Mesothelial cell of epicardium (in vitro differentiated cells): ENCODE measurements at regions not wholly inside any gene's neighbourhood (a gene's known extent, or its start where the extent isn't known, plus 50 kb on each side); places are given as distances from the start of the nearest gene placed in this dataset.

ENCODE experiments used
- DNase-seq, 2 experiments: peaks; one replicate each; pipeline ENCODE4 v3.0.0; 2021; ENCODE audit warnings: low spot score in 2 of 2; ENCODE audit not compliant: unreplicated experiment in 2 of 2
- H3K27ac Mint-ChIP-seq: 2 replicates; pipeline ENCODE4 v1.8.0; 2021; ENCODE audit warnings: mixed read lengths
- H3K27me3 Mint-ChIP-seq: 2 replicates; pipeline ENCODE4 v1.8.0; 2021; ENCODE audit warnings: low read depth, mixed read lengths
- H3K36me3 Mint-ChIP-seq: 2 replicates; pipeline ENCODE4 v1.8.0; 2021; ENCODE audit warnings: mixed read lengths
- H3K4me1 Mint-ChIP-seq: 2 replicates; pipeline ENCODE4 v1.8.0; 2021; ENCODE audit warnings: mixed read lengths
- H3K4me3 Mint-ChIP-seq: 2 replicates; pipeline ENCODE4 v1.8.0; 2021; ENCODE audit warnings: mild to moderate bottlenecking, moderate library complexity, mixed read lengths
- H3K9me3 Mint-ChIP-seq: 2 replicates; pipeline ENCODE4 v1.8.0; 2021; ENCODE audit warnings: mixed read lengths
- TF ChIP-seq, protein P1 (sequence below): fragments of 200-600 bp; sonication (generic); IDR thresholded peaks from one replicate; pipeline ENCODE4 v1.5.0; 2021; ENCODE audit warnings: antibody characterized with exemption; ENCODE audit not compliant: unreplicated experiment

DNA sequence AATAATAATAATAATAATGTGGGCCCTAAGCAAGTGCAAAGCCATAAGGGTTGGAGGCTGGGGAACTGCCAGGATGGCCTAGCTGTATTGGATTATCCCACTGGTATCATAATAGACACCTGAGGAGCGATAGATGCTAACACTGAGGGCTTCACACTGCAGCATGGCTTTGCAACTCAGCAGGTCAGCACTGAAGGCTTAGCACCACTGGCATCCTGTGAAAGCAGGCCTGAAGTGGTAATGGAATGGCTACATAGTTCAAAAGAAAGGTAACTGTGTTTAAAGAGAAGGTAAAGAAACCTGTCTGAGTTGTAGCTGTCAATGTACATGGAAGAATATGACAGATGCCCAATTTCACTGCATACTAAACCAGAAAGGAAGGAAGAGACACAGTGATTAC lies 359.0 kb downstream of the OSTF1 start:
- H3K36me3 Mint-ChIP-seq = no peaks in the 10 kb centered on the region
- DNase-seq = no peak
- peaks cover 38% of the 10 kb centered on the region for H3K4me1 Mint-ChIP-seq
- peaks cover 11% of the 10 kb centered on the region for H3K9me3 Mint-ChIP-seq
- H3K27ac Mint-ChIP-seq = no peak overlapping the region
- peaks cover 4% of the 10 kb centered on the region for H3K27me3 Mint-ChIP-seq
- H3K4me3 Mint-ChIP-seq = no peak overlapping the region
- TF ChIP-seq, protein P1, sequence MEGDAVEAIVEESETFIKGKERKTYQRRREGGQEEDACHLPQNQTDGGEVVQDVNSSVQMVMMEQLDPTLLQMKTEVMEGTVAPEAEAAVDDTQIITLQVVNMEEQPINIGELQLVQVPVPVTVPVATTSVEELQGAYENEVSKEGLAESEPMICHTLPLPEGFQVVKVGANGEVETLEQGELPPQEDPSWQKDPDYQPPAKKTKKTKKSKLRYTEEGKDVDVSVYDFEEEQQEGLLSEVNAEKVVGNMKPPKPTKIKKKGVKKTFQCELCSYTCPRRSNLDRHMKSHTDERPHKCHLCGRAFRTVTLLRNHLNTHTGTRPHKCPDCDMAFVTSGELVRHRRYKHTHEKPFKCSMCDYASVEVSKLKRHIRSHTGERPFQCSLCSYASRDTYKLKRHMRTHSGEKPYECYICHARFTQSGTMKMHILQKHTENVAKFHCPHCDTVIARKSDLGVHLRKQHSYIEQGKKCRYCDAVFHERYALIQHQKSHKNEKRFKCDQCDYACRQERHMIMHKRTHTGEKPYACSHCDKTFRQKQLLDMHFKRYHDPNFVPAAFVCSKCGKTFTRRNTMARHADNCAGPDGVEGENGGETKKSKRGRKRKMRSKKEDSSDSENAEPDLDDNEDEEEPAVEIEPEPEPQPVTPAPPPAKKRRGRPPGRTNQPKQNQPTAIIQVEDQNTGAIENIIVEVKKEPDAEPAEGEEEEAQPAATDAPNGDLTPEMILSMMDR = no peak

DNA sequence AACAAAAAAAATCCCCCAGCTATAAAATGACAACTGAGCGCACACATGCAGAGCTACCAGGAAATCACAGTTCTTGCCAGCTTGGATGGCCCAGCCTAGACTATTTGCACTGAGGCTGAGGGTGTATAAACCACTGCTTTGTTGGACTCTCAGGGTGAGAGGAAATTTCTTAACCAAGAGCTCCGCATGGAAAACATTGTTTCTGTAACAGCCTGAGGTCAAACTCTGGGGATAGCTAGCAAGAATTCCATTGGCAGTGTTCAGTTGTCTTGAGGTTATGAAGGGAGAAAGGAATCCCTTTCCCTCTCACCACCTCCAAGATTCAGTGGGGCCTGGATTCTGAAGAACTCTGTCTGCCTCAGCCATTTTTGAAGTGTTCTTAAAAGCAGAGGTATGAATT lies 360.0 kb downstream of the OSTF1 start:
- no peak overlapping the region for H3K4me3 Mint-ChIP-seq
- peaks cover 44% of the 10 kb centered on the region for H3K4me1 Mint-ChIP-seq
- no peak for DNase-seq
- no peaks in the 10 kb centered on the region for H3K36me3 Mint-ChIP-seq
- peaks cover 4% of the 10 kb centered on the region for H3K27me3 Mint-ChIP-seq
- H3K27ac Mint-ChIP-seq = no peak overlapping the region
- TF ChIP-seq, protein P1 = no peak
- H3K9me3 Mint-ChIP-seq = peaks cover 10% of the 10 kb centered on the region

DNA sequence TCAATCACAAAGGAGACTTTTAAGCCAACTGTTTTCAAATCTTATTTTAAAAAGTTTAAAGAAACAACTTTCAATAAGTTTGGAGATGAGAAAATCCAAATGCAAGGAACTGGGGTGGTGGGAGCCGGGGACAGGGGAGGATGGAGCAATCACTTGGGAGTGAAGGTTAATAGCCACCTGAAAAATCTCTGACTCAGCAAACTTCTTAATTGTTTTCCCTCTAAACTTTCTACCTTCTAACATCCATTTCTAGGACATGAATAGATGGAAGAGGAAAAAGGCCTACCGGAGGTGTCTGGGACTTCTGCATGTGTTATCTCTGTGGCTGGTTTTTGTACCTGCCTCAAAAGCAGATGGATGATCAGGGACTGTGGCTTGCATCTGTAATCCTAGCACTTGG lies 360.6 kb downstream of the OSTF1 start:
- Mint-ChIP-seq H3K9me3 (peaks cover 3% of the 10 kb centered on the region), H3K4me3 (no peak overlapping the region), H3K27me3 (peaks cover 4% of the 10 kb centered on the region), H3K36me3 (no peaks in the 10 kb centered on the region), H3K4me1 (peaks cover 48% of the 10 kb centered on the region), H3K27ac (no peak overlapping the region)
- no peak for DNase-seq
- TF ChIP-seq, protein P1 = no peak

DNA sequence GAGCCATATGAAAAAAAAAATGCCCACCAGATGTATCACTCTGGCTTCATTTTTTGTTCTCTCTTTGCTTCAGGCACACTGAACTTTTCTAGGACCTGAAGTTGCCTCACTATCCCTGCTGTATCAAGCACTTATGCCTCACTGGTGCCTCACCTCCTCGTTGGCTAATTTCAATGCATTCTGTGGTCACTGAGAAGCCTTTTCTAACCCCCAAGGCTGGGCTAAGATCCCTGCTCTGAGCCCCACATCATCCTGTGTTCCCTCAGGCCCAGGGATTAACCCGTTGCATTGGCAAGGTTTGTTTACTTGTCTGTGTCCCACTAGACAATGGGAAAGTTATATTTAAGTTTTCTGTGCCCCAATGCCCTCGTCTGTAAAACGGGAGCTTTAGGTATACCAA lies 362.7 kb downstream of the OSTF1 start:
- Mint-ChIP-seq H3K27ac (no peak overlapping the region), H3K9me3 (no peaks in the 10 kb centered on the region), H3K27me3 (peaks cover 6% of the 10 kb centered on the region), H3K36me3 (no peaks in the 10 kb centered on the region), H3K4me3 (no peak overlapping the region), H3K4me1 (peaks cover 67% of the 10 kb centered on the region)
- no peak for DNase-seq
- TF ChIP-seq, protein P1 = no peak

DNA sequence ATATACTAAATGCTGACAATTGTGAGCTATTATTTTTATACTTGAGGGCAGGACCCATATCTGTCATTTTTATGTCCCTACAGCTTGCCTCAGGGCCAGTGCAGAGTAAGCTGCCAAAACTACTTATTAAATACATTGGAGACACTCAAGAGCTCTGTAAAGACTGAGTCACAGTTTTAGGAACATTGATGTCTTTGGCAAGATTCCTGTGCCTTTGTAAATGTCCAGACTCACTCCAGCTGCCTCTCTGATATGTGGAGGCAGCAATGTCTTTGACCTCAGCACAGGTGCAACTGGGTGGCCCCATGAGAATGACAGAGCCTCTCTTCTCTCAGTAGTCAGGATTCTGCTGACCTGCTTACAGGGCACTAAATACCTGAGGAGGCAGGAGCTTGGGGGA lies 363.2 kb downstream of the OSTF1 start:
- H3K36me3 Mint-ChIP-seq = no peaks in the 10 kb centered on the region
- H3K27ac Mint-ChIP-seq = no peak overlapping the region
- no peak for DNase-seq
- H3K27me3 Mint-ChIP-seq = peaks cover 9% of the 10 kb centered on the region
- peaks cover 70% of the 10 kb centered on the region for H3K4me1 Mint-ChIP-seq
- no peaks in the 10 kb centered on the region for H3K9me3 Mint-ChIP-seq
- TF ChIP-seq, protein P1 = no peak
- no peak overlapping the region for H3K4me3 Mint-ChIP-seq

DNA sequence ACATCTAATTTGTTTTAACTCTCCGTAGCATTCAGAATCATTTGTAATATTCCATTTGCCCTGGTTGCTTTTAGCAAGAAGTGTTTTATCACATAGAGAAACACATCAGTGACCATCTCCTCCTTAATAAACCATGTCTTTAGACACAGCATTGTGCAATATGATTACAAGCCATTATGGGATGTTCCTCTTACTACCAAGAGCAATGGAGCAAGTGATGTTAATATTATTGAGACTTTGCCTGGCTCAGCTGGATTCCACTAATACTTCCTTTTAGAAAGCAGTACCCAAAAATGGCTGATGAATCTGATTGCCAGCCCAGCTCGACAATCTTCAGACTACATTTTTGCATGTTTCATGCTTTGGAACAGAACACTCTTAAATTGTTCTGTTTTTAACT lies 364.2 kb downstream of the OSTF1 start:
- Mint-ChIP-seq H3K9me3 (no peaks in the 10 kb centered on the region), H3K4me1 (peaks cover 67% of the 10 kb centered on the region), H3K36me3 (no peaks in the 10 kb centered on the region), H3K27me3 (peaks cover 9% of the 10 kb centered on the region), H3K27ac (no peak overlapping the region), H3K4me3 (no peak overlapping the region)
- no peak for DNase-seq
- TF ChIP-seq, protein P1 = no peak
